Endodermal cell (in vitro differentiated cells): ENCODE measurements at regions not wholly inside any gene's neighbourhood (a gene's known extent, or its start where the extent isn't known, plus 50 kb on each side); places are given as distances from the start of the nearest gene placed in this dataset.

ENCODE experiments used
- DNase-seq: peaks from one replicate; pipeline ENCODE4 v3.0.0-alpha.2; 2017
- H3K27ac ChIP-seq: 2 replicates; pipeline ENCODE4 v1.5.1; 2013; ENCODE audit warnings: mild to moderate bottlenecking, low read depth, low read length, moderate library complexity
- H3K27me3 ChIP-seq: 2 replicates; pipeline ENCODE4 v1.6.1; 2013; ENCODE audit warnings: mild to moderate bottlenecking, low read length, moderate library complexity; ENCODE audit not compliant: insufficient read depth, control insufficient read depth, poor library complexity, severe bottlenecking
- H3K36me3 ChIP-seq: 2 replicates; pipeline ENCODE4 v1.7.0; 2013; ENCODE audit warnings: mild to moderate bottlenecking, low read length, moderate library complexity; ENCODE audit not compliant: control insufficient read depth, insufficient read depth
- H3K4me1 ChIP-seq: one replicate; pipeline ENCODE4 v1.7.0; 2013; ENCODE audit warnings: low read length; ENCODE audit not compliant: control insufficient read depth, insufficient read depth
- H3K4me3 ChIP-seq: 2 replicates; pipeline ENCODE4 v1.5.1; 2013; ENCODE audit warnings: mild to moderate bottlenecking, low read length, moderate library complexity
- H3K9ac ChIP-seq: 2 replicates; pipeline ENCODE4 v1.6.1; 2013; ENCODE audit warnings: mild to moderate bottlenecking, low read length, moderate library complexity; ENCODE audit not compliant: poor library complexity, severe bottlenecking; ENCODE audit errors: extremely low read depth
- H3K9me3 ChIP-seq: 2 replicates; pipeline ENCODE4 v1.6.1; 2013; ENCODE audit warnings: mild to moderate bottlenecking, low read length, moderate library complexity; ENCODE audit not compliant: control insufficient read depth
- H3K27ac Mint-ChIP-seq: 2 replicates; pipeline ENCODE4 v1.8.0; 2020; ENCODE audit warnings: mixed read lengths
- H3K27me3 Mint-ChIP-seq: 2 replicates; pipeline ENCODE4 v1.8.0; 2021; ENCODE audit warnings: mild to moderate bottlenecking, mixed read lengths; ENCODE audit not compliant: insufficient read depth
- H3K36me3 Mint-ChIP-seq: 2 replicates; pipeline ENCODE4 v1.8.0; 2020; ENCODE audit warnings: low read depth, mixed read lengths
- H3K4me1 Mint-ChIP-seq: 2 replicates; pipeline ENCODE4 v1.8.0; 2020; ENCODE audit warnings: mixed read lengths
- H3K4me3 Mint-ChIP-seq: 2 replicates; pipeline ENCODE4 v1.8.0; 2020; ENCODE audit warnings: mild to moderate bottlenecking, moderate library complexity, mixed read lengths
- H3K9me3 Mint-ChIP-seq: 2 replicates; pipeline ENCODE4 v1.8.0; 2020; ENCODE audit warnings: mild to moderate bottlenecking, mixed read lengths
- CTCF ChIP-seq: fragments of 200-600 bp; sonication (generic); conservative IDR thresholded peaks from 2 replicates; pipeline ENCODE4 v1.5.0; 2021; ENCODE audit warnings: antibody characterized with exemption, mild to moderate bottlenecking
- WGBS, 2 experiments: methylation state at CpG; one replicate each; pipeline versions ENCODE4 v1.1.5 to v1.1.7; 2013; ENCODE audit warnings: missing lambda C conversion rate in 2 of 2, mixed read lengths in 1 of 2; ENCODE audit not compliant: insufficient coverage in 1 of 2, insufficient read length in 1 of 2; 5-methylcytosine and 5-hydroxymethylcytosine counted together

- no peaks in the 10 kb centered on the region for H3K27me3 ChIP-seq
- no peak overlapping the region for H3K27ac ChIP-seq
- Mint-ChIP-seq H3K36me3 (no peaks in the 10 kb centered on the region), H3K9me3 (no peaks in the 10 kb centered on the region), H3K27me3 (no peaks in the 10 kb centered on the region), H3K4me1 (no peaks in the 10 kb centered on the region), H3K27ac (no peak overlapping the region), H3K4me3 (no peak overlapping the region)
- no peak for DNase-seq
- 73 to 90% methylated on average over 2 to 4 of the region's 4 CpGs for WGBS, 2 experiments
- no peaks in the 10 kb centered on the region for H3K9me3 ChIP-seq
- H3K9ac ChIP-seq = no peak overlapping the region
- no peaks in the 10 kb centered on the region for H3K36me3 ChIP-seq
- no peaks in the 10 kb centered on the region for H3K4me1 ChIP-seq
- H3K4me3 ChIP-seq = no peak overlapping the region
- no peak for TF ChIP-seq CTCF
These were observed 1275.2 kb downstream of the TBC1D22A start for GRCh38 chr22:48037618-48038017.

GRCh38 chr22:48035897-48036296 is 1273.4 kb downstream of the TBC1D22A start:
- H3K9me3 ChIP-seq = no peaks in the 10 kb centered on the region
- DNase-seq = no peak
- no peaks in the 10 kb centered on the region for H3K27me3 Mint-ChIP-seq
- no peaks in the 10 kb centered on the region for H3K36me3 ChIP-seq
- no peaks in the 10 kb centered on the region for H3K4me1 ChIP-seq
- H3K27me3 ChIP-seq = no peaks in the 10 kb centered on the region
- H3K36me3 Mint-ChIP-seq = no peaks in the 10 kb centered on the region
- H3K9me3 Mint-ChIP-seq = no peaks in the 10 kb centered on the region
- no peaks in the 10 kb centered on the region for H3K4me1 Mint-ChIP-seq
- H3K4me3 ChIP-seq = no peak overlapping the region
- 77 to 89% methylated on average over 12 of the region's 12 CpGs for WGBS, 2 experiments
- no peak for TF ChIP-seq CTCF
- H3K27ac ChIP-seq = no peak overlapping the region
- no peak overlapping the region for H3K9ac ChIP-seq
- H3K4me3 Mint-ChIP-seq = no peak overlapping the region
- no peak overlapping the region for H3K27ac Mint-ChIP-seq

- no peaks in the 10 kb centered on the region for H3K27me3 ChIP-seq
- Mint-ChIP-seq H3K4me3 (no peak overlapping the region), H3K9me3 (peaks cover 1% of the 10 kb centered on the region), H3K4me1 (no peaks in the 10 kb centered on the region), H3K27me3 (no peaks in the 10 kb centered on the region), H3K36me3 (no peaks in the 10 kb centered on the region), H3K27ac (no peak overlapping the region)
- 76 to 92% methylated on average over 2 to 6 of the region's 6 CpGs for WGBS, 2 experiments
- H3K4me1 ChIP-seq = no peaks in the 10 kb centered on the region
- TF ChIP-seq CTCF = no peak
- H3K27ac ChIP-seq = no peak overlapping the region
- DNase-seq = no peak
- no peaks in the 10 kb centered on the region for H3K36me3 ChIP-seq
- no peak overlapping the region for H3K9ac ChIP-seq
- H3K9me3 ChIP-seq = no peaks in the 10 kb centered on the region
- H3K4me3 ChIP-seq = no peak overlapping the region
These were observed 1269.1 kb downstream of the TBC1D22A start for GRCh38 chr22:48031589-48031988.
